Parathyroid adenoma (tissue), 2 donors: ENCODE measurements at regions not wholly inside any gene's neighbourhood (a gene's known extent, or its start where the extent isn't known, plus 50 kb on each side); places are given as distances from the start of the nearest gene placed in this dataset.

ENCODE experiments used
- H2AFZ ChIP-seq: fragments of 300-600 bp; sonication (generic); one replicate; pipeline ENCODE4 v1.7.0; 2017; ENCODE audit warnings: antibody characterized with exemption, mild to moderate bottlenecking
- H3K27ac ChIP-seq: fragments of 300-600 bp; sonication (generic); one replicate; pipeline ENCODE4 v1.7.0; 2017
- H3K27me3 ChIP-seq: fragments of 300-600 bp; sonication (generic); one replicate; pipeline ENCODE4 v1.7.0; 2017; ENCODE audit warnings: low read length; ENCODE audit not compliant: control insufficient read depth, insufficient read depth
- H3K36me3 ChIP-seq: fragments of 300-600 bp; sonication (generic); one replicate; pipeline ENCODE4 v1.7.0; 2017; ENCODE audit warnings: low read length; ENCODE audit not compliant: control insufficient read depth, insufficient read depth
- H3K4me1 ChIP-seq: fragments of 300-600 bp; sonication (generic); one replicate; pipeline ENCODE4 v1.7.0; 2017; ENCODE audit warnings: control low read depth
- H3K4me2 ChIP-seq: fragments of 300-600 bp; sonication (generic); one replicate; pipeline ENCODE4 v1.7.0; 2017; ENCODE audit warnings: low read length
- H3K4me3 ChIP-seq: fragments of 300-600 bp; sonication (generic); one replicate; pipeline ENCODE4 v1.7.0; 2017; ENCODE audit warnings: low read depth, low read length
- H3K79me2 ChIP-seq: fragments of 300-600 bp; sonication (generic); one replicate; pipeline ENCODE4 v1.7.0; 2017; ENCODE audit warnings: control low read depth
- H3K9ac ChIP-seq: fragments of 300-600 bp; sonication (generic); one replicate; pipeline ENCODE4 v1.7.0; 2017; ENCODE audit warnings: mild to moderate bottlenecking
- H3K9me3 ChIP-seq: fragments of 300-600 bp; sonication (generic); one replicate; pipeline ENCODE4 v1.7.0; 2017; ENCODE audit warnings: low read length; ENCODE audit not compliant: control insufficient read depth
- CTCF ChIP-seq: fragments of 300-600 bp; sonication (generic); IDR thresholded peaks from one replicate; pipeline ENCODE4 v1.7.0; 2017; ENCODE audit warnings: antibody characterized with exemption, mild to moderate bottlenecking
- donor health status: primary hyperparathyroidism.

- Histone ChIP-seq H3K9ac (no peak overlapping the region), H3K4me2 (no peak overlapping the region)
- no peak for TF ChIP-seq CTCF
These were observed 518.1 kb downstream of the HDGFL1 start for GRCh38 chr6:23087471-23087870.

GRCh38 chr6:23088761-23089160, 519.4 kb downstream of the HDGFL1 start:
- Histone ChIP-seq H3K9ac (no peak overlapping the region), H3K4me1 (no peaks in the 10 kb centered on the region), H3K36me3 (no peaks in the 10 kb centered on the region), H3K9me3 (no peaks in the 10 kb centered on the region), H3K4me3 (no peak overlapping the region), H3K79me2 (no peaks in the 10 kb centered on the region), H2AFZ (no peak overlapping the region), H3K4me2 (no peak overlapping the region), H3K27ac (no peak overlapping the region), H3K27me3 (no peaks in the 10 kb centered on the region)
- no peak for TF ChIP-seq CTCF

More at GRCh38 chr6:23087471-23087870, 518.1 kb downstream of the HDGFL1 start:
- Histone ChIP-seq H3K36me3 (no peaks in the 10 kb centered on the region), H3K27ac (no peak overlapping the region), H3K9me3 (no peaks in the 10 kb centered on the region), H3K27me3 (no peaks in the 10 kb centered on the region), H3K4me1 (no peaks in the 10 kb centered on the region), H2AFZ (no peak overlapping the region), H3K79me2 (no peaks in the 10 kb centered on the region), H3K4me3 (no peak overlapping the region)

- Histone ChIP-seq H3K4me3 (no peak overlapping the region), H3K9ac (no peak overlapping the region), H3K9me3 (no peaks in the 10 kb centered on the region), H3K36me3 (no peaks in the 10 kb centered on the region), H2AFZ (no peak overlapping the region), H3K4me2 (no peak overlapping the region), H3K4me1 (no peaks in the 10 kb centered on the region), H3K79me2 (no peaks in the 10 kb centered on the region), H3K27me3 (no peaks in the 10 kb centered on the region), H3K27ac (no peak overlapping the region)
- TF ChIP-seq CTCF, result no peak
These were observed 520.6 kb downstream of the HDGFL1 start for GRCh38 chr6:23089981-23090380.

GRCh38 chr6:23091795-23092194, 522.4 kb downstream of the HDGFL1 start:
- Histone ChIP-seq H3K4me2 (no peak overlapping the region), H3K9me3 (no peaks in the 10 kb centered on the region), H3K79me2 (no peaks in the 10 kb centered on the region), H3K36me3 (no peaks in the 10 kb centered on the region), H2AFZ (no peak overlapping the region), H3K4me3 (no peak overlapping the region), H3K4me1 (no peaks in the 10 kb centered on the region), H3K27ac (no peak overlapping the region), H3K9ac (no peak overlapping the region), H3K27me3 (no peaks in the 10 kb centered on the region)
- no peak for TF ChIP-seq CTCF

GRCh38 chr6:23096876-23097275, 527.5 kb downstream of the HDGFL1 start:
- no peak for TF ChIP-seq CTCF

More at GRCh38 chr6:23096876-23097275, 527.5 kb downstream of the HDGFL1 start:
- Histone ChIP-seq H3K27ac (no peak overlapping the region), H3K4me3 (no peak overlapping the region), H3K27me3 (no peaks in the 10 kb centered on the region), H3K36me3 (no peaks in the 10 kb centered on the region), H2AFZ (no peak overlapping the region), H3K4me1 (no peaks in the 10 kb centered on the region), H3K4me2 (no peak overlapping the region), H3K9ac (no peak overlapping the region), H3K79me2 (no peaks in the 10 kb centered on the region), H3K9me3 (no peaks in the 10 kb centered on the region)
